Endothelial cell of umbilical vein (primary cell): ENCODE measurements at regions not wholly inside any gene's neighbourhood (a gene's known extent, or its start where the extent isn't known, plus 50 kb on each side); places are given as distances from the start of the nearest gene placed in this dataset.

ENCODE experiments used
- BruUV-seq: library from RNA; stranded (reverse); fragments of 400-500 nt; replicated peaks from 2 replicates; lab custom pipeline; 2021; lab: Mats Ljungman, UMichigan
- CTCF ChIA-PET: fragments of 300-600, 350-600 bp; sonication (Branson Sonifier 250); formaldehyde crosslinking; loops from one replicate; lab custom pipeline; 2021; ENCODE audit warnings: antibody characterized with exemption, inconsistent platforms; lab: Charles Lee
- POLR2A ChIA-PET: fragments of 300-600, 350-600 bp; sonication (Branson Sonifier 250); formaldehyde crosslinking; loops from one replicate; lab custom pipeline; 2021; ENCODE audit warnings: antibody characterized with exemption, inconsistent platforms; lab: Charles Lee
- DNase-seq: peaks from one replicate; pipeline ENCODE4 v3.0.0-alpha.2; 2011; ENCODE audit warnings: low read depth, low spot score
- FAIRE-seq: peaks from 2 replicates; lab custom pipeline; 2011; peaks lifted over from hg19 to GRCh38; lab: Jason Lieb, UNC
- H2AFZ ChIP-seq: 2 replicates; pipeline ENCODE4 v1.6.0; 2012; ENCODE audit warnings: low read depth, low read length, control low read depth, inconsistent platforms
- H3K27ac ChIP-seq: 2 replicates; pipeline ENCODE4 v1.5.1; 2011; ENCODE audit warnings: low read depth, mild to moderate bottlenecking, control low read depth, low read length, moderate library complexity; ENCODE audit not compliant: insufficient read depth
- H3K27me3 ChIP-seq, 2 experiments: 2 replicates each; pipeline versions ENCODE4 v1.6.0 to v1.6.1; 2011; ENCODE audit warnings: low read length in 2 of 2, mixed read lengths in 1 of 2; ENCODE audit not compliant: control insufficient read depth in 2 of 2, insufficient read depth in 2 of 2
- H3K36me3 ChIP-seq, 2 experiments: 2 replicates in 1 of 2; 3 replicates in 1 of 2; pipeline ENCODE4 v1.5.1; 2011; ENCODE audit warnings: low read length in 2 of 2, mild to moderate bottlenecking in 1 of 2, moderate library complexity in 1 of 2; ENCODE audit not compliant: control insufficient read depth in 2 of 2, insufficient read depth in 2 of 2; ENCODE audit errors: extremely low read depth in 1 of 2
- H3K4me1 ChIP-seq: 3 replicates; pipeline ENCODE4 v1.5.1; 2011; ENCODE audit warnings: mild to moderate bottlenecking, low read length; ENCODE audit not compliant: control insufficient read depth, insufficient read depth; ENCODE audit errors: extremely low read depth
- H3K4me2 ChIP-seq: 2 replicates; pipeline ENCODE4 v1.6.1; 2011; ENCODE audit warnings: low read length, control low read depth, mixed read lengths; ENCODE audit not compliant: insufficient read depth
- H3K4me3 ChIP-seq, 3 experiments: fragments of 200-600 bp in 1 of 3; sonication (generic), shearing (Covaris generic) in 1 of 3; replicated peaks in 1 of 3; 2 replicates each; pipeline ENCODE4 v1.5.1; 2011 to 2016; ENCODE audit warnings: control low read depth in 3 of 3, low read length in 3 of 3, mild to moderate bottlenecking in 2 of 3, inconsistent platforms in 1 of 3, low read depth in 1 of 3, moderate library complexity in 1 of 3; ENCODE audit not compliant: insufficient read depth in 1 of 3
- H3K79me2 ChIP-seq: 2 replicates; pipeline ENCODE4 v1.6.0; 2012; ENCODE audit warnings: low read length, inconsistent platforms; ENCODE audit not compliant: control insufficient read depth, insufficient read depth
- H3K9ac ChIP-seq: replicated peaks from 2 replicates; pipeline ENCODE3; 2011; ENCODE audit warnings: low read length, control low read depth; ENCODE audit not compliant: insufficient read depth; ENCODE audit errors: extremely low read depth
- H3K9me1 ChIP-seq: replicated peaks from 3 replicates; pipeline ENCODE4 v1.6.0; 2011; ENCODE audit warnings: mild to moderate bottlenecking, low read length; ENCODE audit not compliant: control insufficient read depth, insufficient read depth; ENCODE audit errors: extremely low read depth
- H3K9me3 ChIP-seq: replicated peaks from 2 replicates; pipeline ENCODE4 v1.5.1; 2012; ENCODE audit warnings: low read length, inconsistent platforms; ENCODE audit not compliant: control insufficient read depth, insufficient read depth
- H4K20me1 ChIP-seq: replicated peaks from 2 replicates; pipeline ENCODE3; 2011; ENCODE audit warnings: mild to moderate bottlenecking, low read length; ENCODE audit not compliant: control insufficient read depth, insufficient read depth; ENCODE audit errors: extremely low read depth
- EZH2 ChIP-seq: IDR thresholded peaks from 2 replicates; pipeline ENCODE4 v1.6.1; 2012; ENCODE audit warnings: borderline replicate concordance, low read depth, mild to moderate bottlenecking, moderate library complexity, low read length, inconsistent platforms; ENCODE audit not compliant: severe bottlenecking
- FOS ChIP-seq: IDR thresholded peaks from 2 replicates; pipeline ENCODE4 v1.6.1; 2011; ENCODE audit warnings: mild to moderate bottlenecking, low read length, moderate library complexity, borderline replicate concordance; ENCODE audit not compliant: insufficient read depth
- GATA2 ChIP-seq: IDR thresholded peaks from 2 replicates; pipeline ENCODE4 v1.7.0; 2011; ENCODE audit warnings: low read depth, mild to moderate bottlenecking, moderate library complexity, mixed read lengths, low read length; ENCODE audit not compliant: insufficient read length, insufficient read depth
- JUN ChIP-seq: IDR thresholded peaks from 2 replicates; pipeline ENCODE4 v1.6.1; 2011; ENCODE audit warnings: borderline replicate concordance, low read depth; ENCODE audit not compliant: insufficient read length, insufficient read depth
- MYC ChIP-seq: IDR thresholded peaks from one replicate; pipeline ENCODE4 v1.6.1; 2011; ENCODE audit warnings: mild to moderate bottlenecking, low read depth, low read length
- POLR2A ChIP-seq: IDR thresholded peaks from 2 replicates; pipeline ENCODE4 v1.6.1; 2012; ENCODE audit warnings: low read depth, mild to moderate bottlenecking, control low read depth, low read length
- POLR2AphosphoS5 ChIP-seq: IDR thresholded peaks from 2 replicates; pipeline ENCODE4 v1.6.1; 2012; ENCODE audit warnings: low read depth, mild to moderate bottlenecking, control low read depth, low read length, moderate library complexity; ENCODE audit not compliant: insufficient read depth
- dilution Hi-C: fragments of 300-500 bp; cut with MboI; formaldehyde crosslinking; loops from one replicate; pipeline ENCODE4 v1.15.0; 2019; ENCODE audit warnings: low sequenced_read_pairs; ENCODE audit not compliant: extremely low pct_ligation_motif_present
- intact Hi-C: fragments of 100-400 bp; cut with micrococcal nuclease; formaldehyde crosslinking; loops from one replicate; pipeline ENCODE4 v1.10.0; 2022
- TF ChIP-seq, protein P1 (sequence below): IDR thresholded peaks from 2 replicates; pipeline ENCODE4 v1.6.1; 2011; ENCODE audit not compliant: insufficient read depth, insufficient read length
- TF ChIP-seq, protein P2 (sequence below), 2 donors: IDR thresholded peaks; 1 replicate in 1 of 2; 2 replicates in 1 of 2; pipeline ENCODE4 v1.5.1; 2011; ENCODE audit warnings: low read length in 2 of 2, mild to moderate bottlenecking in 2 of 2, moderate library complexity in 2 of 2, control low read depth in 1 of 2, inconsistent platforms in 1 of 2, low read depth in 1 of 2; ENCODE audit not compliant: insufficient read depth in 1 of 2; ENCODE audit errors: extremely low read depth in 1 of 2

GRCh38 chr21:15130751-15131150 lies 66.0 kb upstream of the NRIP1 start:
- Histone ChIP-seq H3K79me2 (no peaks in the 10 kb centered on the region), H3K36me3 (no peaks in the 10 kb centered on the region), H3K4me2 (no peak overlapping the region), H3K27me3 (peaks cover 0 to 3% of the 10 kb centered on the region in 2 experiments), H4K20me1 (no peaks in the 10 kb centered on the region), H3K9ac (no peak overlapping the region), H3K27ac (no peak overlapping the region), H2AFZ (no peak overlapping the region), H3K4me1 (peaks cover 3% of the 10 kb centered on the region), H3K4me3 (no peak overlapping the region), H3K9me3 (no peaks in the 10 kb centered on the region), H3K9me1 (no peaks in the 10 kb centered on the region)
- TF ChIP-seq JUN (no peak), GATA2 (no peak), POLR2A (no peak), POLR2AphosphoS5 (no peak), FOS (no peak)
- TF ChIP-seq, protein P1, sequence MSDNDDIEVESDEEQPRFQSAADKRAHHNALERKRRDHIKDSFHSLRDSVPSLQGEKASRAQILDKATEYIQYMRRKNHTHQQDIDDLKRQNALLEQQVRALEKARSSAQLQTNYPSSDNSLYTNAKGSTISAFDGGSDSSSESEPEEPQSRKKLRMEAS, result no peak
- dilution Hi-C loops (no loop called here), intact Hi-C loops (loop anchor here (10.0 kb wide), 1 partner anchor 354 kb away; no protein-coding TSS in a partner anchor)
- ChIA-PET POLR2A (no interaction called here), CTCF (no interaction called here)
- BruUV-seq, result no TSS peak
- FAIRE-seq (no peak), DNase-seq (no peak)

GRCh38 chr21:15132781-15133180 lies 68.0 kb upstream of the NRIP1 start:
- H3K9ac ChIP-seq, result no peak overlapping the region
- peaks cover 3% of the 10 kb centered on the region for H3K4me1 ChIP-seq
- no peak overlapping the region for H3K27ac ChIP-seq
- POLR2A ChIA-PET, result no interaction called here
- no peaks in the 10 kb centered on the region for H3K36me3 ChIP-seq
- no peaks in the 10 kb centered on the region for H3K79me2 ChIP-seq
- intact Hi-C loops, result loop anchor here (10.0 kb wide), 1 partner anchor 352 kb away; no protein-coding TSS in a partner anchor
- BruUV-seq, result no TSS peak
- no peak overlapping the region for H2AFZ ChIP-seq
- dilution Hi-C loops, result no loop called here
- H3K27me3 ChIP-seq, result peaks cover 0 to 3% of the 10 kb centered on the region in 2 experiments
- H3K9me1 ChIP-seq, result no peaks in the 10 kb centered on the region
- no peak overlapping the region for H3K4me3 ChIP-seq
- no peak overlapping the region for H3K4me2 ChIP-seq
- CTCF ChIA-PET, result interaction anchor here (0.6 kb wide), 1 partner anchor 303 kb away, joined by 3 read pairs; no protein-coding TSS in a partner anchor
- FAIRE-seq (no peak), DNase-seq (no peak)
- TF ChIP-seq JUN (no peak), EZH2 (no peak), GATA2 (no peak), POLR2A (no peak), MYC (no peak), POLR2AphosphoS5 (no peak), FOS (no peak)
- TF ChIP-seq, protein P2, sequence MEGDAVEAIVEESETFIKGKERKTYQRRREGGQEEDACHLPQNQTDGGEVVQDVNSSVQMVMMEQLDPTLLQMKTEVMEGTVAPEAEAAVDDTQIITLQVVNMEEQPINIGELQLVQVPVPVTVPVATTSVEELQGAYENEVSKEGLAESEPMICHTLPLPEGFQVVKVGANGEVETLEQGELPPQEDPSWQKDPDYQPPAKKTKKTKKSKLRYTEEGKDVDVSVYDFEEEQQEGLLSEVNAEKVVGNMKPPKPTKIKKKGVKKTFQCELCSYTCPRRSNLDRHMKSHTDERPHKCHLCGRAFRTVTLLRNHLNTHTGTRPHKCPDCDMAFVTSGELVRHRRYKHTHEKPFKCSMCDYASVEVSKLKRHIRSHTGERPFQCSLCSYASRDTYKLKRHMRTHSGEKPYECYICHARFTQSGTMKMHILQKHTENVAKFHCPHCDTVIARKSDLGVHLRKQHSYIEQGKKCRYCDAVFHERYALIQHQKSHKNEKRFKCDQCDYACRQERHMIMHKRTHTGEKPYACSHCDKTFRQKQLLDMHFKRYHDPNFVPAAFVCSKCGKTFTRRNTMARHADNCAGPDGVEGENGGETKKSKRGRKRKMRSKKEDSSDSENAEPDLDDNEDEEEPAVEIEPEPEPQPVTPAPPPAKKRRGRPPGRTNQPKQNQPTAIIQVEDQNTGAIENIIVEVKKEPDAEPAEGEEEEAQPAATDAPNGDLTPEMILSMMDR (IDR thresholded peaks at IDR 0.05; ENCODE audit: extremely low read depth in 1 of 2, insufficient read depth in 1 of 2, low read depth in 1 of 2, low read length in 2 of 2), result no peak
- TF ChIP-seq, protein P1, result no peak
- no peaks in the 10 kb centered on the region for H3K9me3 ChIP-seq
- no peaks in the 10 kb centered on the region for H4K20me1 ChIP-seq
